HG03460 (cell line): ENCODE measurements at regions not wholly inside any gene's neighbourhood (a gene's known extent, or its start where the extent isn't known, plus 50 kb on each side); places are given as distances from the start of the nearest gene placed in this dataset.
"Not testable (repeated sequence)": the region's sequence is repeated elsewhere in the genome, so short reads cannot be mapped to it uniquely, and the experiment has no call there.

Experiments used
- ATAC-seq: cut with Tn5 transposase; IDR thresholded peaks from one replicate; pipeline ENCODE4 v1.9.1; 2021; ENCODE audit not compliant: unreplicated experiment

DNA sequence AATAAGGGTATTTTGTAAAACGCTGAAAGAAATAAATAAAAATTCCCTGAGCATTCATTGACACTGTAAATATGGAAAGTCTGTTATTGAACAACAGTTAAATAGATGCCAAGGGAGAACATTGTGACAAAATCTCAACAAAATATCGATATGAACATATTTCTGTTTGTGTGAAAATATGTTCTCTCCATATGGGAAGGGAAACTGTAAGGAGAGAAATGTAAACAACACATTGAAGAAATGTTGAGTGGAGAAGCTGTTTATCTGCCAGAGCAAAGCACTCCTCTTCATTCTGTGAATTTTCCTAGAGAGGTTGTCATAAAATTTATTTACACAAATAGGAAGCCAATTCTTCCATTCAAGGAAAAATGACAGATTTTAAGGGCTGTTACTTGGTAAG, 57.1 kb upstream of the EOMES start:
- no peak for ATAC-seq

DNA sequence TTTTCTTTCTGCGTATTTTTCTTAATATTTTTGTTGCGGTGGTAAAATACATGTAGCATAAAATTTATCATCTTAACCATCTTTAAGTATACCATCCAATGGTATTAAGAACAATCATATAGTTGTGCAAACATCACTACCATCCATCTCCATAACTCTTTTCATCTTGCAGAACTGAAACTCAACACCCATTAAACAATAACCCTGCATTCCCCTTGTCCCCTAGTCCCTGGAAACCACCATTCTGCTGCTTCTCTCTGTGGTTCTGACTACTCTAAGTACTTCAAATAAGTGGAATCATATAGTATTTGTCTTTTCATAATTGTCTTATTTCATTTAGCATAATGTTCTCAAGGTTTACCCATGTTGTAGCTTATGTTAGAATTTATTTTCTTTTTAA, 67.3 kb upstream of the EOMES start:
- ATAC-seq, result no peak

- ATAC-seq, result no peak
Observed at GRCh38 chr3:27791956-27792355, 69.8 kb upstream of the EOMES start.

GRCh38 chr3:27792869-27793268, 70.7 kb upstream of the EOMES start:
- no peak for ATAC-seq

DNA sequence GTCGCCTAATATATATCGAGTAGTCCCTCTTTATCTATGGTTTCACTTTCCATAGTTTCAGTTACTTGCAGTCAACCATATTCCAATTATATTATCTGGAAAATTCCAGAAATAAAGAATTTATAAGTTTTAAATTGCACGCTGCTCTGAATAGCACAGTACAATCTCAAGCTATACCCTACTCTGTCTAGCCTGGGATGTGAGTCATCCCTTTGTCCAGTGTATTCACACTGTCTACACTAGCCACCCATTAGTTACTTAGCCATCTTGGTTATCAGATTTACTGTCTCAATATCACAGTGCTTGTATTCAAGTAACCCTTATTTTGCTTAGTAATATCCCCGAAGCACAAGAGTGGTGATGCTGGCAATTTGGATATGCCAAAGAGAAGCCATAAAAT, 72.1 kb upstream of the EOMES start:
- no peak for ATAC-seq

DNA sequence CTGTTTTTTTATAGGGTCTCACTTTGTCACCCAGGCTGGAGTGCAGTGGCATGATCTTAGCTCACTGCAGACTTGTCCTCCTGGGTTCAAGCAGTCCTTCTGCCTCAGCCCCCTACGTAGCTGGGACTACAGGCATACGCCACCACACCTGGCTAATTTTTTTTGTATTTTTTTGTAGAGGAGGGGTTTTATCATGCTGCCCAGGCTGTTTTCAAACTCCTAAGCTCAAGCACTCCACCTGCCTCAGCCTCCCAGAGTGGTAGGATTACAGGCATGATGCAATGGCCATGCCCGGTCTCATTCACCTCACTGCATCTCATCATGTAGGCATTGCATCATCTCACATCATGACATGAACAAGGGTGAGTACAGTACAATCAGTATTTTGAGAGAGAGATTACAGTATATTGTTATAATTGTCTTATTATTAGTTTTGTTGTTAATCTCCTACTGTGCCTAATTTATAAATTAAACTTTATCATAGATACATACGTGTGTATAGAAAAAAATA, 74.3 kb upstream of the EOMES start:
- no peak for ATAC-seq

DNA sequence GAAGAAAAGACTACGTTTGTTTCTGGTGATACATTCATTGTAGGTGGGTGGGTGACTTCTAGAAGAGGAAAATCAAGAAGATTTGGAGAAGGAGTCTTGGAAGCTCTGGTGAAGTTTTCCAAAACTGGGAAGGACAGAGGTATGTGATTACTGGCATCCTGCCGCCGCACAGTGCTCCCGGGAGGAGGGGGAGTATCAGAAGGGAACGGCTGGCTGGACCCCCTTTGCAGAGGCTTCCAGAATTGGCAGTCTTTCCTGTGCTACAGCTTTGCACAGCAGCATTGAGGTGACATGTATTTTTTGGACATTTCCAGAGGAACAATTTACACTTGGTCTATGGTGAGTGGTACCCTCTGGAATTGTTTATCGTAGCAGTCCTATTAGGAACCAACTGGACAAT, 75.7 kb upstream of the EOMES start:
- no peak for ATAC-seq

DNA sequence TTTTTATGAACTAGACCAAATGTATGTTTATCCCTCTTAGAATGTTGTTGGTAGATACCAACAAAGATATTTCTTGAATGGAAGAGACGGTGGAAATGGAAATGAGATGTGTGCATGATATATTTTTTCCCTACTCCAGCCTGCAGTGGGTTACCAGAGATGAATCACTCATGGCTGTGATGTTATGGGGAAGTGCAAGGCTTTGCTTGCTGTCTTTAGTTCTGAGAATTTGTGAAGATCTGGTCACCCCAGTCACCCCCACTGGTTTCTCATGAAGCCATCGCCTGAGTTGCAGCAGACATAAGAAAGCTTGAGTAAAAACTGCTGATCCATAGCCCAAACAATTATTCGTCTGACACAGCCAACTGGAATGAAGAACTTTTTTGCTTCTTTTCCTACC, 78.1 kb upstream of the EOMES start:
- no peak for ATAC-seq

DNA sequence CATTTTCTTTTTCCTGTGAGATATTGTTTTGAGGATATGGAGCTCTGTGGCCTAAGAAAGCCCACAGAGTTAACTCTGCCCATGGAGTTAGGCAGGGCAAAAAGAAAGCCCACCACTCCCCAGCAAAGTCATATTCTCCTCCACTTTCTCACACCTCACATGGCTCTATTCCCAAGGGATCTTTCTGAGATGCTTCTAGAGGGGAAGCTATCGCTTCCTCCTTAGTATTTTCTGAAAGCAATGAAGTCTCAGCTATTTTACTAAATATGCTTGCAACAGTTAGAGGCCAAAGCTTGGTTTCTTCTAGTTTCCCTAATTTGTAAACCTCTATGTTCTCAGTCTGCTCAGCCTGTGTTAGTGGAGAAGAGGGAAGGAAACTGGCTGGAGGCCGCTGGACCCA, 80.3 kb upstream of the EOMES start:
- ATAC-seq, result no peak

DNA sequence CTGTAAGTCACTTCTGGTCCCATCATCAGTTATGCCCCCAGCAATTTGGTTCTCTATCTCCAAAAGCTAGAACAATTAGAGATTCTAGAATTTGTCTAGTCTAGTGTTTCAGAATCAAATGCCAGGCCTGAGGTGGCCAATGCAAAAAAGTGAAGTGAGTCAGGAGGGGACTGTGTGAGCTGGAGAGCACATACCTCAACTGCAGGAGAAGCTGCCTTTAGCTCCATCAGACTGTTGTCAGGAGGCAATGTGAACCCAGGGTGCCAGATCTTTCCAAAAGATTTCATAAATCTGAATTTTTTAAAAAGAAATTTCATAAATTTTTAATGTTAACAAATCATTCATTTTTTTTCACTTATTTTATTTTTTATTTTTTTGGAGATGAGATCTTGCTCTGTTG, 80.7 kb upstream of the EOMES start:
- ATAC-seq, result no peak

DNA sequence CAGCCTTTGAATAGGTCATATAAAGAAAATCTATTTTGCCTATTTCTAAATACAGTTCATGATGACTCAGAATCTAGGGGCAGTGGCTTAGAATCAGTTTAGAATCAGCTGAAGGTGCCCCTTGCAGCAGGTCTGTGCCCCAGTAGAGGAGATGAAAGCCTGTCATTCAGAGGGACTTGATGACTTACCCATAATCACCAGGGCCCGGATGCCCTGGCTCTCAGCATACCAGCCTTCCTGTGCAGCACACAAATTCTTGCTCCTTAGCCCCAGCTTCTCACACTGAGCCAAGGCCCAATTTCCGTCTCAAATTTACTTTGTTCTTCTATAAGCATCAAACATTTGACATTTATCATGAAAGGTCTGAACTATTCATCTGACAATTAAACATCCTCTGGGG, 83.2 kb upstream of the EOMES start:
- ATAC-seq, result no peak

- no peak for ATAC-seq
Observed at GRCh38 chr3:27813255-27813654, 91.1 kb upstream of the EOMES start.

DNA sequence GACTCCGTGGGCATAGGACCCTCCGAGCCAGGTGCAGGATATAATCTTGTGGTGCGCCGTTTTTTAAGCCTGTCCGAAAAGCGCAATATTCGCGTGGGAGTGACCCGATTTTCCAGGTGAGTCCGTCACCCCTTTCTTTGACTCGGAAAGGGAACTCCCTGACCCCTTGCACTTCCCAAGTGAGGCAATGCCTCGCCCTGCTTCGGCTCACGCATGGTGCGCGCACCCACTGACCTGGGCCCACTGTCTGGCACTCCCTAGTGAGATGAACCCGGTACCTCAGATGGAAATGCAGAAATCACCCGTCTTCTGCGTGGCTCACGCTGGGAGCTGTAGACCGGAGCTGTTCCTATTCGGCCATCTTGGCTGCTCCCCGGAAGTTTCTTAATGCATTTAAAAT, 99.5 kb upstream of the EOMES start:
- not testable (repeated sequence) for ATAC-seq

DNA sequence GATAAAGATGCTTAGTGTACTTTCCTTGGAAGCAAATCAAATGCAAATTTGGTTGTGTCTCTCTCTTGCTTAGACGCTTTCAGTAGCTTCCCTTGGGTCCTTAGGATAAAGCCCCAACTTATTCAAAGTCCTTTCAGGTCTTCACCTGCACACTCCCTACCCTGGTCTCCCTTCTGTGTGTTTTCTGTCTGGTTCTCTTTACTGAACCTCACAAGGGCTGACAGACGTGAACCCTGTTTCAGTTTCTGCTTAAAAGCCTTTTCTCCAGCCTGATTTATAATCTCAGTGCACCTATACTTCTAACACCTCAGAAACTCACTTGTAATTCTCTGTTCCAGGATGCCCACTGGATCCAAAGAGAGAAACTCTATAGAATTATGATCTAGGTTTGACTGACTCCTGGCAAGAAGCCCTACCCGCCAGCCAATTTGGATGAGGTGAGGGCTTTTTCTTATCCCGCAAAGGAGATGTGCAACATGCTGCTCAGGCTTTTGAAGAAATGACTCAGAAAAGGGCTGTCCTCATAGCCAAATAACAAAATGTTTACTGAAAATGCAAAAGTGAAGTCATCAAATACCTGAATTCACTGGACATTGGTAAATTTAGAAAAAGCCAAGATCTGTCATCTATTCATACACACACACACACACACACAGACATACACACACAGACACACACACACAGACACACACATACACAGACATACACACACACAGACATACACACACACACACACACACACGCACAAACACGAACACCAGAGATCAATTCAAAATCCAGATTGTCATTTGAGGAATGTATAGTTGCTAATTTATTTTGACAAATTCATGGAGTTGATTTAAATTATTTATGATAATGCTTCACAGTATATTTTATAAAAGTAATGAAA, 102.4 kb upstream of the EOMES start:
- ATAC-seq, result no peak

GRCh38 chr3:27826448-27826847, 104.3 kb upstream of the EOMES start:
- ATAC-seq, result no peak

DNA sequence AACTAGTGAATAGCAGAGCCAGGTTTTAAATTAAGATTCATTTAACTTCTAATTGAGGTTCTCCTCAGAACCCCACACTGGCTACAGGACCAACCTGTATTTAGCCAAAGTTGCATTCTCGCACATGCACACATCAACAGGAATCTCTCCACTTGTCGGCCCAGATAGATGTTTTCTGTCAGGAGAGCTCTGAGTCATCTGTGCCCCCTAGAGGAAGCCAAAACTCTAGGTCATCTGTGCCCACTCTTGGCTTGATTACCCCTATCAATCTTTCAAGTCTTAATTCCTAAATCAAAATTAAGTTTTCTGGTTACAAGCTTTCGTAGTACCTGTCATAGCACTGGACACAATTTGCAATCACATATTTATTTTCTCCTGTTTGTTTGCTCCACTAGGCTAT, 104.9 kb upstream of the EOMES start:
- no peak for ATAC-seq

- no peak for ATAC-seq
Observed at GRCh38 chr3:27840807-27841594, 118.9 kb upstream of the EOMES start.

DNA sequence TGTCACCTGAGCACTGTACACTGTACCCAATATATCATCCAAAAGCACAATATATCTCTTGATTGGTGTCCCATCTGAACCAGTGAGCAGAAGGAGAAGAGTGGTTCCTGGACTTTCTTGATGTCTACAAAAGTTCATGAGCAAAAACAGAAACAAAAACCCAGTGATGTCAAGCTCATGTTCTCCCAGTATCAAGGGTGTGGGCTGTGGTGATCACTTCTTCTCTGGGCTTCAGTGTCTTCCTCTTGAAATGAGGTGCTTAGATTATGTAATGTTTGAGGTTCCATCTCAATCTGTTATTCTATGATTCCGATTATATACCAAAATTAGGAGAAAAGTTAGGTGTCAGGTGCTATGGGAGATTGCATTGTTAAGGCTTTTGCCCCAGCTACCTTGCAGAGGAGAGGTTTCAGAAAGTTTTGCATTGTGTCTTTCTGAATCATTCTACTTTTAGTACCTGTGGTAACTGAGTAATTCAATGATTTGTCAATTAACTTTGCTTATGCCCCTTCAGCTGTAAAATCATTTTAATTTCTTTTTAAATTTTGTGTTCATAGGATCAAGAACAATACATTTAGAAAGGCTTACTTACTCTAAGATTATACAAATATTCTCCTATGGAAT, 122.0 kb upstream of the EOMES start:
- ATAC-seq, result no peak

- ATAC-seq, result no peak
Observed at GRCh38 chr3:27847697-27848096, 125.6 kb upstream of the EOMES start.

- ATAC-seq, result no peak
Observed at GRCh38 chr3:27848826-27849225, 126.7 kb upstream of the EOMES start.

DNA sequence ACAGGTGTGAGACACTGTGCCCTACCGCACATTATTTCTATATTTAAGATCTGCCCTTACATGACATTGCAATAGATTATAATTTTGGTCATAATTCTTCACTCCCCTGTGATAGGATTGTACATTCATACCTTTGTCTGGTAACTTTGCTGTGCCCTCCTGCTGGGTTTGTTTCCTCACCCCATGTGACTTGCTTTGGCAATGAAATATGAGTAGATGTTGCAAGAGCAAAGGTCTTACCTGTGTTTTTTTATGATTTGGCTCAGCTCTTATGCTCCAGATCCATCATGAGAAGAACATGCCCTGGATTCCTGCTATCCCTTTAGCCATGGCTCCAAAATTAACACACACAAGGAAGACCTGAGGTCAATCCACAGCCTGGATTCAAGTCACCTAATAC, 137.7 kb upstream of the EOMES start:
- ATAC-seq, result no peak
